ENCODE measurements at regions not wholly inside any gene's neighbourhood (a gene's known extent, or its start where the extent isn't known, plus 50 kb on each side); places are given as distances from the start of the nearest gene placed in this dataset.

- peak; percentile 40; the same call in 1 of the 3 replicates for ATAC-seq
Observed at GRCh38 chr2:146661473-146662096, 1183.2 kb upstream of the ACVR2A start.

GRCh38 chr2:146659976-146660375, 1184.9 kb upstream of the ACVR2A start:
- TF ChIP-seq ESRRG (CRISPR knock-in tag; IDR thresholded peaks at IDR 0.05) = no peak
- no peak for TF ChIP-seq TCF4 (CRISPR knock-in tag; IDR thresholded peaks at IDR 0.05; ENCODE audit: borderline replicate concordance)
- no peak for TF ChIP-seq ZC3H10 (CRISPR knock-in tag; IDR thresholded peaks at IDR 0.05)
- TF ChIP-seq ARNTL (CRISPR knock-in tag; IDR thresholded peaks at IDR 0.05; ENCODE audit: borderline replicate concordance, low read depth) = no peak
- no peak for TF ChIP-seq ZNF565 (CRISPR knock-in tag; conservative IDR thresholded peaks at IDR 0.05; ENCODE audit: low read depth)
- TF ChIP-seq TSHZ2 (CRISPR knock-in tag; IDR thresholded peaks at IDR 0.05) = no peak
- no peak for TF ChIP-seq ZNF70 (CRISPR knock-in tag; IDR thresholded peaks at IDR 0.05)
- no peak for TF ChIP-seq OSR1 (CRISPR knock-in tag; IDR thresholded peaks at IDR 0.05)
- TF ChIP-seq SNAI2 (CRISPR knock-in tag; IDR thresholded peaks at IDR 0.05) = no peak
- ATAC-seq = no peak

More at GRCh38 chr2:146661473-146662096, 1183.2 kb upstream of the ACVR2A start:
- TF ChIP-seq OSR1 (CRISPR knock-in tag; IDR thresholded peaks at IDR 0.05) (no peak), ZFP30 (CRISPR knock-in tag; IDR thresholded peaks at IDR 0.05) (no peak), CREB5 (CRISPR knock-in tag; IDR thresholded peaks at IDR 0.05; ENCODE audit: low read depth) (no peak), ARNTL (CRISPR knock-in tag; IDR thresholded peaks at IDR 0.05; ENCODE audit: borderline replicate concordance, low read depth) (no peak), BACH2 (CRISPR knock-in tag; IDR thresholded peaks at IDR 0.05; ENCODE audit: borderline replicate concordance) (no peak), TSHZ2 (CRISPR knock-in tag; IDR thresholded peaks at IDR 0.05) (no peak), ZNF565 (CRISPR knock-in tag; conservative IDR thresholded peaks at IDR 0.05; ENCODE audit: low read depth) (no peak), ZC3H10 (CRISPR knock-in tag; IDR thresholded peaks at IDR 0.05) (no peak), PPARA (CRISPR knock-in tag; IDR thresholded peaks at IDR 0.05; ENCODE audit: borderline replicate concordance) (no peak), ZFP3 (CRISPR knock-in tag; IDR thresholded peaks at IDR 0.05) (no peak), CSDC2 (CRISPR knock-in tag; IDR thresholded peaks at IDR 0.05) (no peak), ESRRG (CRISPR knock-in tag; IDR thresholded peaks at IDR 0.05) (no peak), GLIS3 (CRISPR knock-in tag; IDR thresholded peaks at IDR 0.05) (no peak), ZNF8 (CRISPR knock-in tag; IDR thresholded peaks at IDR 0.05) (no peak), CSRNP3 (CRISPR knock-in tag; IDR thresholded peaks at IDR 0.05) (no peak), PATZ1 (CRISPR knock-in tag; IDR thresholded peaks at IDR 0.05; ENCODE audit: borderline replicate concordance) (no peak)

GRCh38 chr2:146652311-146652710, 1192.5 kb upstream of the ACVR2A start:
- TF ChIP-seq SNAI2 (CRISPR knock-in tag; IDR thresholded peaks at IDR 0.05) (no peak), ZNF8 (CRISPR knock-in tag; IDR thresholded peaks at IDR 0.05) (no peak)
- ATAC-seq = no peak
